KMS-11 (cell line): ENCODE measurements at regions not wholly inside any gene's neighbourhood (a gene's known extent, or its start where the extent isn't known, plus 50 kb on each side); places are given as distances from the start of the nearest gene placed in this dataset.

Experiments
- H2AFZ ChIP-seq: fragments of 200-600 bp; sonication (generic); 2 replicates; pipeline ENCODE4 v1.6.1; 2016; ENCODE audit warnings: antibody characterized with exemption, mixed run types, low read depth
- H3K27ac ChIP-seq: fragments of 200-600 bp; sonication (generic); 2 replicates; pipeline ENCODE4 v1.6.1; 2016; ENCODE audit warnings: mild to moderate bottlenecking, mixed run types
- H3K27me3 ChIP-seq: fragments of 200-600 bp; sonication (generic); 2 replicates; pipeline ENCODE4 v1.6.1; 2017; ENCODE audit warnings: mild to moderate bottlenecking, low read depth, mixed run types, moderate library complexity; ENCODE audit not compliant: insufficient read depth
- H3K36me3 ChIP-seq: fragments of 200-600 bp; sonication (generic); 2 replicates; pipeline ENCODE4 v1.6.1; 2017; ENCODE audit warnings: mild to moderate bottlenecking, mixed run types; ENCODE audit not compliant: insufficient read depth
- H3K4me1 ChIP-seq: fragments of 200-600 bp; sonication (generic); 2 replicates; pipeline ENCODE4 v1.6.1; 2016; ENCODE audit warnings: mild to moderate bottlenecking, low read depth, mixed run types; ENCODE audit not compliant: poor library complexity, severe bottlenecking
- H3K4me2 ChIP-seq: fragments of 200-600 bp; sonication (generic); 2 replicates; pipeline ENCODE4 v1.7.0; 2016; ENCODE audit warnings: mild to moderate bottlenecking, mixed run types
- H3K4me3 ChIP-seq: fragments of 200-600 bp; sonication (generic); IDR thresholded peaks from 2 replicates; pipeline ENCODE4 v1.6.1; 2017; ENCODE audit warnings: low read depth, low read length, mixed read lengths; ENCODE audit not compliant: insufficient read depth
- H3K79me2 ChIP-seq: fragments of 200-600 bp; sonication (generic); 2 replicates; pipeline ENCODE4 v1.6.1; 2016; ENCODE audit warnings: low read depth, mixed run types; ENCODE audit not compliant: insufficient read depth
- H3K9ac ChIP-seq: fragments of 200-600 bp; sonication (generic); 2 replicates; pipeline ENCODE4 v1.6.1; 2016; ENCODE audit warnings: mild to moderate bottlenecking, mixed run types
- H4K20me1 ChIP-seq: fragments of 200-600 bp; sonication (generic); 2 replicates; pipeline ENCODE4 v1.6.1; 2016; ENCODE audit warnings: mild to moderate bottlenecking, mixed run types; ENCODE audit not compliant: insufficient read depth
- CTCF ChIP-seq: fragments of 200-600 bp; sonication (generic); conservative IDR thresholded peaks from 2 replicates; pipeline ENCODE4 v1.6.1; 2017; ENCODE audit warnings: low read depth, mild to moderate bottlenecking, antibody characterized with exemption, low read length, moderate library complexity, mixed read lengths

- H3K27me3 ChIP-seq: no peaks in the 10 kb centered on the region
- peak overlapping the region; percentile 60; the same call in 1 of the 2 replicates for H3K9ac ChIP-seq
- no peaks in the 10 kb centered on the region for H3K36me3 ChIP-seq
- H3K4me2 ChIP-seq: peak overlapping the region; percentile 79
- H3K4me3 ChIP-seq: no peak overlapping the region
- peaks cover 86% of the 10 kb centered on the region for H3K4me1 ChIP-seq
- TF ChIP-seq CTCF: peak; percentile 83
- H3K27ac ChIP-seq: peak overlapping the region; percentile 93
- H4K20me1 ChIP-seq: no peaks in the 10 kb centered on the region
- H2AFZ ChIP-seq: peak overlapping the region; percentile 28; the same call in 1 of the 2 replicates
- H3K79me2 ChIP-seq: no peaks in the 10 kb centered on the region
Observed at GRCh38 chr17:72388765-72389473, 268.1 kb downstream of the SOX9 start.

DNA sequence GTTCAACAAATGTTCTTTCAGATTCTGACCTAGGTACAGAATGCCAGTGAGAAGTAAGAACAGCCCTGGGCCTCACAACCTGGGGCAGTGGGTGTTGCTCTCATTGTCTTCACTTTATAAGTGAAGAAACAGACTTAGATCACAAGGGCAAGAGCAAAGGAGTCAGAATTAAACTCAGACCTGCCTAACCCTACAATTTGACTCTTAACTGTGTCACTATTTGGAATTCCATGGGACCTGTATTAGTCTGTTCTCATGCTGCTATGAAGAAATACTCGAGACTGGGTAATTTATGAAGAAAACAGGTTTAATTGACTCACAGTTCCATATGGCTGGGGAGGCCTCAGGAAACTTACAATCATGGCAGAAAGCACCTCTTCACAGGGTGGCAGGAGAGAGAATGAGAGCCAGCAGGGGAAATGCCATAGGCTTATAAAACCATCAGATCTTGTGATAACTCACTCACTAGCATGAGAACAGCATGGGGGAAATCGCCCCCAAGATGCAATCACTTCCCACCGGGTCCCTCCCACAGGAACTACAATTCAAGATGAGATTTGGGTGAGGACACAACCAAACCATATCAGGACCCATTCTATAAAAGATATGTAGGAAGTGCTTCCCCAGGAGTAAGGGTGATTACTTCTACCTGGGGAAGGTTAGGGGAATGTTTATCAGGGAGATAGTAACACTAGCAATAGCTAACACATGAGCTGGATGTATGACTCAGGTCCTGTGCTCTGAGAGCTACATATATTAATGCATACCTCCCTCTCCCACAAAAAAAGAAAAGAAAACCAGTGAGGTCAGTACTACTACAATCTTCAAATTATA, 270.1 kb downstream of the SOX9 start:
- TF ChIP-seq CTCF: no peak
- H3K9ac ChIP-seq: no peak overlapping the region; the same call in 1 of the 2 replicates
- H3K27ac ChIP-seq: peak overlapping the region; percentile 93; the same call in 1 of the 2 replicates
- no peak overlapping the region for H3K4me3 ChIP-seq
- H3K79me2 ChIP-seq: no peaks in the 10 kb centered on the region
- H3K27me3 ChIP-seq: no peaks in the 10 kb centered on the region
- peak overlapping the region; percentile 79; the same call in 1 of the 2 replicates for H3K4me2 ChIP-seq
- no peaks in the 10 kb centered on the region for H4K20me1 ChIP-seq
- H3K4me1 ChIP-seq: peaks cover 71% of the 10 kb centered on the region
- H3K36me3 ChIP-seq: no peaks in the 10 kb centered on the region
- H2AFZ ChIP-seq: no peak overlapping the region

- Histone ChIP-seq H3K27me3 (no peaks in the 10 kb centered on the region), H2AFZ (no peak overlapping the region)
Observed at GRCh38 chr17:72392056-72393010, 271.5 kb downstream of the SOX9 start.

More at GRCh38 chr17:72392056-72393010, 271.5 kb downstream of the SOX9 start:
- Histone ChIP-seq H3K79me2 (no peaks in the 10 kb centered on the region), H3K9ac (no peak overlapping the region), H3K36me3 (no peaks in the 10 kb centered on the region), H3K4me2 (no peak overlapping the region; the same call in 1 of the 2 replicates), H4K20me1 (no peaks in the 10 kb centered on the region), H3K4me1 (peaks cover 65% of the 10 kb centered on the region), H3K4me3 (no peak overlapping the region), H3K27ac (no peak overlapping the region)
- no peak for TF ChIP-seq CTCF
